HEK293 (cell line): ENCODE measurements at regions not wholly inside any gene's neighbourhood (a gene's known extent, or its start where the extent isn't known, plus 50 kb on each side); places are given as distances from the start of the nearest gene placed in this dataset.

ENCODE experiments used
- CTCF ChIA-PET: fragments of 350-600 bp; formaldehyde crosslinking; extraction: SDS; loops from one replicate; lab custom pipeline; 2021; ENCODE audit warnings: antibody characterized with exemption; lab: Yijun Ruan, JAX
- POLR2A ChIA-PET: fragments of 300-600 bp; formaldehyde crosslinking; extraction: SDS; loops from one replicate; lab custom pipeline; 2020; ENCODE audit warnings: antibody characterized with exemption, inconsistent platforms; lab: Yijun Ruan, JAX
- H3K27ac ChIP-seq: fragments of 200-500 bp; sonication (Bioruptor generic); 2 replicates; pipeline ENCODE4 v1.5.1; 2014; ENCODE audit warnings: low read depth, low read length, control low read depth, inconsistent platforms; ENCODE audit errors: extremely low read depth
- H3K36me3 ChIP-seq, 2 experiments: fragments of 200-500 bp in 1 of 2; sonication (Bioruptor generic) in 1 of 2; 1 replicate in 1 of 2; 2 replicates in 1 of 2; pipeline ENCODE4 v1.5.1; 2014 to 2017; ENCODE audit warnings: inconsistent platforms in 2 of 2, low read length in 2 of 2; ENCODE audit not compliant: control insufficient read depth in 2 of 2, insufficient read depth in 1 of 2
- H3K4me1 ChIP-seq: fragments of 200-500 bp; sonication (Bioruptor generic); 2 replicates; pipeline ENCODE4 v1.5.1; 2014; ENCODE audit warnings: mild to moderate bottlenecking, low read length, inconsistent platforms; ENCODE audit not compliant: control insufficient read depth, insufficient read depth
- H3K4me3 ChIP-seq: 2 replicates; pipeline ENCODE4 v1.5.1; 2011; ENCODE audit warnings: low read depth, mild to moderate bottlenecking, control low read depth, low read length, moderate library complexity
- H3K9me3 ChIP-seq: fragments of 200-500 bp; sonication (Bioruptor generic); 2 replicates; pipeline ENCODE4 v1.5.1; 2014; ENCODE audit warnings: low read depth, low read length, inconsistent platforms; ENCODE audit not compliant: control insufficient read depth, insufficient read depth
- CTCF ChIP-seq: fragments of 450-650 bp; formaldehyde crosslinking; IDR thresholded peaks from 2 replicates; pipeline ENCODE4 v1.5.1; 2016; ENCODE audit warnings: missing biosample characterization, missing genetic modification characterization
- ELK4 ChIP-seq: IDR thresholded peaks from 2 replicates; pipeline ENCODE4 v1.6.1; 2011; ENCODE audit warnings: mild to moderate bottlenecking, low read depth, low read length, borderline replicate concordance
- GLI4 ChIP-seq: fragments of 450-650 bp; formaldehyde crosslinking; IDR thresholded peaks from 2 replicates; pipeline ENCODE4 v1.5.1; 2016; ENCODE audit warnings: missing biosample characterization, missing genetic modification characterization
- KLF8 ChIP-seq: fragments of 450-650 bp; formaldehyde crosslinking; IDR thresholded peaks from 2 replicates; pipeline ENCODE4 v1.5.1; 2016; ENCODE audit warnings: missing biosample characterization, missing genetic modification characterization
- SCRT1 ChIP-seq: fragments of 450-650 bp; formaldehyde crosslinking; IDR thresholded peaks from 2 replicates; pipeline ENCODE4 v1.5.1; 2016; ENCODE audit warnings: missing biosample characterization, missing genetic modification characterization, borderline replicate concordance
- SETDB1 ChIP-seq: IDR thresholded peaks from one replicate; pipeline ENCODE4 v1.6.1; 2017; ENCODE audit warnings: mild to moderate bottlenecking, low read length, moderate library complexity, mixed read lengths; ENCODE audit not compliant: insufficient read length
- ZEB2 ChIP-seq: fragments of 450-650 bp; formaldehyde crosslinking; IDR thresholded peaks from 2 replicates; pipeline ENCODE4 v1.5.1; 2016; ENCODE audit warnings: missing biosample characterization, missing genetic modification characterization
- ZFP37 ChIP-seq: fragments of 450-650 bp; formaldehyde crosslinking; IDR thresholded peaks from 2 replicates; pipeline ENCODE4 v1.5.1; 2016; ENCODE audit warnings: missing biosample characterization, missing genetic modification characterization
- ZNF157 ChIP-seq: fragments of 450-650 bp; formaldehyde crosslinking; IDR thresholded peaks from 2 replicates; pipeline ENCODE4 v1.5.1; 2016; ENCODE audit warnings: missing biosample characterization, missing genetic modification characterization
- ZNF174 ChIP-seq: fragments of 450-650 bp; formaldehyde crosslinking; IDR thresholded peaks from 2 replicates; pipeline ENCODE4 v1.5.0; 2017; ENCODE audit warnings: missing biosample characterization, mild to moderate bottlenecking, missing genetic modification characterization
- ZNF184 ChIP-seq: fragments of 450-650 bp; IDR thresholded peaks from 2 replicates; pipeline ENCODE4 v1.5.1; 2018; ENCODE audit warnings: missing biosample characterization, mild to moderate bottlenecking, missing genetic modification characterization
- ZNF223 ChIP-seq: fragments of 450-650 bp; formaldehyde crosslinking; IDR thresholded peaks from 2 replicates; pipeline ENCODE4 v1.5.1; 2016; ENCODE audit warnings: missing biosample characterization, missing genetic modification characterization
- ZNF292 ChIP-seq: fragments of 450-650 bp; formaldehyde crosslinking; IDR thresholded peaks from 2 replicates; pipeline ENCODE4 v1.5.1; 2016; ENCODE audit warnings: low read depth, missing biosample characterization, missing genetic modification characterization, borderline replicate concordance
- ZNF362 ChIP-seq: fragments of 450-650 bp; formaldehyde crosslinking; IDR thresholded peaks from 2 replicates; pipeline ENCODE4 v1.5.1; 2016; ENCODE audit warnings: missing biosample characterization, missing genetic modification characterization
- ZNF426 ChIP-seq: fragments of 450-650 bp; formaldehyde crosslinking; IDR thresholded peaks from 2 replicates; pipeline ENCODE4 v1.5.1; 2017; ENCODE audit warnings: missing biosample characterization, missing genetic modification characterization, mild to moderate bottlenecking, inconsistent platforms, moderate library complexity
- ZNF571 ChIP-seq: fragments of 450-650 bp; formaldehyde crosslinking; IDR thresholded peaks from 2 replicates; pipeline ENCODE4 v1.5.0; 2017; ENCODE audit warnings: missing biosample characterization, missing genetic modification characterization
- ZNF585B ChIP-seq: fragments of 450-650 bp; formaldehyde crosslinking; IDR thresholded peaks from 2 replicates; pipeline ENCODE4 v1.5.1; 2016; ENCODE audit warnings: missing biosample characterization, missing genetic modification characterization
- ZNF660 ChIP-seq: fragments of 450-650 bp; IDR thresholded peaks from 2 replicates; pipeline ENCODE4 v1.5.1; 2018; ENCODE audit warnings: missing biosample characterization, mild to moderate bottlenecking, missing genetic modification characterization
- ZNF837 ChIP-seq: fragments of 450-650 bp; formaldehyde crosslinking; IDR thresholded peaks from 2 replicates; pipeline ENCODE4 v1.5.1; 2016; ENCODE audit warnings: missing biosample characterization, missing genetic modification characterization
- ZSCAN23 ChIP-seq: fragments of 450-650 bp; formaldehyde crosslinking; IDR thresholded peaks from 2 replicates; pipeline ENCODE4 v1.5.1; 2016; ENCODE audit warnings: missing biosample characterization, missing genetic modification characterization
- ZSCAN4 ChIP-seq: fragments of 450-650 bp; formaldehyde crosslinking; IDR thresholded peaks from 2 replicates; pipeline ENCODE4 v1.5.1; 2017; ENCODE audit warnings: missing biosample characterization, missing genetic modification characterization

- H3K36me3 ChIP-seq: no peaks in the 10 kb centered on the region
- ChIA-PET POLR2A (no interaction called here), CTCF (no interaction called here)
- no peaks in the 10 kb centered on the region for H3K9me3 ChIP-seq
- no peak overlapping the region for H3K27ac ChIP-seq
- no peaks in the 10 kb centered on the region for H3K4me1 ChIP-seq
- TF ChIP-seq ZNF184 (tag by site-specific recombination) (no peak), ZNF223 (tag by site-specific recombination) (no peak), ZNF174 (tag by site-specific recombination) (no peak), ZNF571 (no peak), KLF8 (tag by site-specific recombination) (no peak), ZNF837 (tag by site-specific recombination) (no peak)
- H3K4me3 ChIP-seq: no peak overlapping the region
Measured at GRCh38 chr1:243970077-243970476, 81.0 kb upstream of the ZBTB18 start.

GRCh38 chr1:243968413-243968812 is 82.7 kb upstream of the ZBTB18 start:
- no peak overlapping the region for H3K27ac ChIP-seq
- ChIA-PET POLR2A (no interaction called here), CTCF (interaction anchor here (0.6 to 1.1 kb wide), 2 partner anchors 51 to 1111 kb away, joined by 3 to 4 read pairs; no protein-coding TSS in a partner anchor)
- no peak overlapping the region for H3K4me3 ChIP-seq
- H3K9me3 ChIP-seq: no peaks in the 10 kb centered on the region
- H3K4me1 ChIP-seq: no peaks in the 10 kb centered on the region
- no peaks in the 10 kb centered on the region for H3K36me3 ChIP-seq
- TF ChIP-seq ZNF157 (tag by site-specific recombination) (no peak), CTCF (no peak), ZNF660 (no peak), ZNF223 (tag by site-specific recombination) (no peak), ZNF585B (tag by site-specific recombination) (no peak), ZNF426 (no peak), ELK4 (no peak), ZEB2 (tag by site-specific recombination) (no peak), SCRT1 (tag by site-specific recombination) (no peak), ZSCAN23 (tag by site-specific recombination) (no peak), ZSCAN4 (tag by site-specific recombination) (no peak), ZFP37 (tag by site-specific recombination) (no peak), SETDB1 (no peak), ZNF292 (tag by site-specific recombination) (no peak), GLI4 (tag by site-specific recombination) (no peak)
- TF ChIP-seq, all 188 proteins: peak for 0

- no peak for TF ChIP-seq ZFP37 (tag by site-specific recombination)
- peak; percentile 41; the same call in 1 of the 2 replicates for TF ChIP-seq ZNF362
- Histone ChIP-seq H3K9me3 (no peaks in the 10 kb centered on the region), H3K4me1 (no peaks in the 10 kb centered on the region), H3K27ac (no peak overlapping the region), H3K36me3 (no peaks in the 10 kb centered on the region), H3K4me3 (no peak overlapping the region)
- ChIA-PET CTCF (no interaction called here), POLR2A (interaction anchor here (0.6 to 0.7 kb wide), 3 partner anchors 85 to 255 kb away, joined by 3 read pairs; no protein-coding TSS in a partner anchor)
Measured at GRCh38 chr1:243964915-243965314, 86.2 kb upstream of the ZBTB18 start.
